A673 (cell line): ENCODE measurements at regions not wholly inside any gene's neighbourhood (a gene's known extent, or its start where the extent isn't known, plus 50 kb on each side); places are given as distances from the start of the nearest gene placed in this dataset.

Experiments used
- EZH2 ChIP-seq: fragments of 200-600 bp; sonication (generic); IDR thresholded peaks from 2 replicates; pipeline ENCODE4 v1.6.1; 2017; ENCODE audit warnings: borderline replicate concordance, low read depth, mild to moderate bottlenecking, mixed read lengths, antibody characterized with exemption, low read length; ENCODE audit not compliant: poor library complexity, severe bottlenecking
- TF ChIP-seq, protein P1 (sequence below): fragments of 300-800, 200-600 bp; sonication (generic); conservative IDR thresholded peaks from 2 replicates; pipeline ENCODE4 v1.5.1; 2017; ENCODE audit warnings: low read depth, mild to moderate bottlenecking, antibody characterized with exemption, low read length, moderate library complexity, mixed read lengths

- no peak for TF ChIP-seq EZH2
- TF ChIP-seq, protein P1, sequence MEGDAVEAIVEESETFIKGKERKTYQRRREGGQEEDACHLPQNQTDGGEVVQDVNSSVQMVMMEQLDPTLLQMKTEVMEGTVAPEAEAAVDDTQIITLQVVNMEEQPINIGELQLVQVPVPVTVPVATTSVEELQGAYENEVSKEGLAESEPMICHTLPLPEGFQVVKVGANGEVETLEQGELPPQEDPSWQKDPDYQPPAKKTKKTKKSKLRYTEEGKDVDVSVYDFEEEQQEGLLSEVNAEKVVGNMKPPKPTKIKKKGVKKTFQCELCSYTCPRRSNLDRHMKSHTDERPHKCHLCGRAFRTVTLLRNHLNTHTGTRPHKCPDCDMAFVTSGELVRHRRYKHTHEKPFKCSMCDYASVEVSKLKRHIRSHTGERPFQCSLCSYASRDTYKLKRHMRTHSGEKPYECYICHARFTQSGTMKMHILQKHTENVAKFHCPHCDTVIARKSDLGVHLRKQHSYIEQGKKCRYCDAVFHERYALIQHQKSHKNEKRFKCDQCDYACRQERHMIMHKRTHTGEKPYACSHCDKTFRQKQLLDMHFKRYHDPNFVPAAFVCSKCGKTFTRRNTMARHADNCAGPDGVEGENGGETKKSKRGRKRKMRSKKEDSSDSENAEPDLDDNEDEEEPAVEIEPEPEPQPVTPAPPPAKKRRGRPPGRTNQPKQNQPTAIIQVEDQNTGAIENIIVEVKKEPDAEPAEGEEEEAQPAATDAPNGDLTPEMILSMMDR = no peak
Measured at GRCh38 chr6:168926306-168926705, 327.3 kb downstream of the THBS2 start.
